EL (cell line): ENCODE measurements at regions not wholly inside any gene's neighbourhood (a gene's known extent, or its start where the extent isn't known, plus 50 kb on each side); places are given as distances from the start of the nearest gene placed in this dataset.
"Not testable (repeated sequence)": the region's sequence is repeated elsewhere in the genome, so short reads cannot be mapped to it uniquely, and the experiment has no call there.

ENCODE experiments used
- DNase-seq: peaks from one replicate; pipeline ENCODE4 v3.0.0-alpha.2; 2016

DNA sequence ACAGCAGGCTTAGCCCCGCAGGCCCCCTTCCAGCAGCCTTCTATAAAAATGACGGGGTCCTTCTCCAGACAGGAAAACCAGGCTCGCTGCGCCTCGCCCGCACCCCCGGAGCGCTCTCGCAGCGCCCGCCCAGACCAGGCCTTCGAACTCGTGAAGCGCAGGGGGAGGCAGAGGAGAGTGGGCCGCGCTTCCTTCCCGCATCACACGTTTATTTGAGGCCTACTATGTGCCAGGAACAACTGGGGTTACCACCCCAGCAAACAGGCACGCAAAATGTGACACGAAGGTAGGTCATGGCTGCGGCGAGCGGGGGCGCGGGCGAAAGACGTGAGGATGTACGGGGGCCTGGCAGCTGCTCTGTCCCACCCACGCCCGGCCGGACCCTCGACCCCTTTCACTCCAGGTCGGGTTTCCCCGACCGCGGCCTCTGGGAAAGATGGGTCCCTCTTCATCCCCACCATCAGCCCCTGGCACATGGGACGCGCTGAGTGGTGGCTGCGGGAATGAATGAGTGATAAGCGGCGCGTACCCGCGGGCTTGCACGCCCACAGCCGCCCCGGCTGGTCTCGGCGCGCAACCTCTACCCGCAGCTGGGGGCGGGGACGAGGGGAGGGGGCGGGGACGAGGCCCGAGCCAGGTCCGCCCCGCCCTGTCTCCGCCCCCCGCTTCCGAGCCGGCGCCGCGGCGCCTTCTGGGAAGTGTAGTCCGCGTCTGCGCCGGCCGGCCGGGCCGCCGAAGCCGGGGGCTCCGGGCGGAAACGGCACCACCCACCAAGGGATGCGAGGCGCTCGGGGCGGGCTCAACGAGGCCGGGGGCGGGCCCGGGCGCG lies 59.1 kb downstream of the ZNF467 start:
- peak; percentile 88 for DNase-seq

DNA sequence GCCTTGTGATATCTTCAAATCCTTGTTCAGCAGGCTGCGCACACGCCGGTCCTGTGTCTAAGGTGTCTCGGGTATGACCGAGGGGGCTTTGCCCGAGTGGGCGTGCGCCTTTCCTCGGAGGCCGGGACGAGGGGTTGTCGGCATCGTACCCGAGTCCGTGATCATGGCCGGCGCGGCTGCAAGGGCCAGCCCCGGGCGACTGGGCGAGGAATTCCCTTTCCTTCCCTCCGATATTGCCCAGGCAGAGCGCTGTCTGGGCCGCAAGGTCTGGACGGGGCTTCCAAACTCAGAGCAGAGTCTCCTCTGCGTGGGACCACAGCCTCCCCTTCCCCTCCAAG lies 59.7 kb downstream of the ZNF467 start:
- DNase-seq = no peak

DNA sequence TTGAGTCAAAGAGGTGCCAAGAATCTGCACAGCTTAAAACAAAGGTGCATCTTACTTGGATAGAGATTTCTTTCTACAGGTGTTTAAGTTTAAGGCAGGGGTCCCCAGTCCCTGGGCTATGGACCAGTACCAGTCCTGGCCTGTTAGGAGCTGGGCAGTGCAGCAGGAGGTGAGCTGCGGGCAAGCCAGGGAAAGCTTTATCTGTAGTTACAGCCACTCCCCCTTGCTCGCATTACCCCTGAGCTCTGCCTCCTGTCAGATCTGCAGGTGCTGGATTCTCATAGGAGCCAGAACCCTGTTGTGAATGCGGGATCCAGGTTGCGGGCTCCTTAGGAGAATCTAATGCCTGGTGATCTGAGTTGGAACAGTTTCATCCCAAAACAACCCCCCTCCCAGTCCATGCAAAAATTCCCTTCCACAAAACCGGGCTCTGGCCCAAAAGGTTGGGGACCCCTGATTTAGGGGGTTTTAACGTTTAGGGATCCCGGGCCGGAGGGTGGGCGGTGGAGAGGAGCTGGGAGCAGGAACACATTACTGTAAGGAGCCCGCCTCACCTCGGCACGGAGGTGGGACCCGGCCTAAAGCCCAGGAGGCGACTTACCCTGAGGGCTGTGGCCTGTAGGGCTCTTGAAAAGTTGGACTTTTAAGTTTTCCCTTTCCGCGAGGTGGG lies 60.2 kb downstream of the ZNF467 start:
- DNase-seq = no peak

DNA sequence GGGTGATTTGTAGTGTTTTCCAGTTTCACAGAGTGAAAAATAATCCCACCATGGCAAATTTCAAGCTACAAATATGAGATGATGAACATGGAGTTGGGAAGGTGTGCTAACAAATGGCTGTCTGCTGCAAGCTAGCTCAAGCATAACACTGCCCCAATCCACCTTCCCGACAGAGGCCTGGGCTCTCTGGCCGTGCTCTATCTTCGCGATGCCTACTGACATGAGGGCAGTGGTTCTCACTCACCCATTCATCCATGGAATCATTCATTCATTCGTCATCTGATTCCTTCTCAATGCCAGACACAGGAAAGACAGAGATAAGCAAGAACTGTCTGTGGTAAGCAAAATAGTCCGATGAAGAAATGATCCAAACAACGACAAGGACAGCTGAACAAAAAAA lies 65.4 kb downstream of the ZNF467 start:
- DNase-seq = no peak

DNA sequence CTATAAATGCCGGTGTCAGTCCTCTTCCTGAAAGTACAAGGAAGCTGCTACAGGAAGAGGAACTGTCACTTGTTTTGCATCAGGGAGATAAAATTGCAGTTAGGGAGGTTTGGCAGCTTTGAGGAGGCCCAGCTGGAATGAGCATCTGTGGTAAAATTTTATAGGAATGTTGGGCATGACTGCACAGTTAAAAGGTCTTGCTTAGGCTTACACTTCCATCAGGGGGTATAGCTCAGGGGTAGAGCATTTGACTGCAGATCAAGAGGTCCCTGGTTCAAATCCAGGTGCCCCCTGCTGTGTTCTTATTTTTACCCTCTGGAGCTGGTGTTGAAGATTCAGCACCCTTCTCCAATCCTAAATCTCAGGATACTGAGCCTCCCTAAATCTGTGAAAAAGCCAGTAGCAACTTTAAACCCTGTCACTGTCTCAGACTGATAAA lies 65.9 kb downstream of the ZNF467 start:
- peak; percentile 41 for DNase-seq

DNA sequence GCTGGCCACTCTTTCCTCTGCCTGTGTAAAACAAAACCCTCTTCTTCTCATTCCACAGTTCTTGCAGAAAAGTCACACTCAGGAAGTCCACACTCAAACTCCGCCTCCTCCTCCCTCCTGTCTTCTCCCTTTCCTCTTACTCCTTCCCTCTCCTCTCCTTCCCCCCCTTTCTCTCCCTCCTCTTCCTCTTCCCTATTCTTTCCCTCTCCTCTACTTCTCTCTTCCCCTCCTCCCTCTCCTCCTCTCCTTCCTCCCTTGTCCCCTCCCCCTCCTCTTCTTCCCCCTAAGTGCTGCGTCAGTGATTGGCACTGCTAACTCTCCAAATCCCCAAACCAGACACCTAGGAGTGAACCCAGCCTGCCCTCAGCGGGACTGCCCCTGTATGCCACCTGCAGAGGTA lies 67.0 kb downstream of the ZNF467 start:
- no peak for DNase-seq

DNA sequence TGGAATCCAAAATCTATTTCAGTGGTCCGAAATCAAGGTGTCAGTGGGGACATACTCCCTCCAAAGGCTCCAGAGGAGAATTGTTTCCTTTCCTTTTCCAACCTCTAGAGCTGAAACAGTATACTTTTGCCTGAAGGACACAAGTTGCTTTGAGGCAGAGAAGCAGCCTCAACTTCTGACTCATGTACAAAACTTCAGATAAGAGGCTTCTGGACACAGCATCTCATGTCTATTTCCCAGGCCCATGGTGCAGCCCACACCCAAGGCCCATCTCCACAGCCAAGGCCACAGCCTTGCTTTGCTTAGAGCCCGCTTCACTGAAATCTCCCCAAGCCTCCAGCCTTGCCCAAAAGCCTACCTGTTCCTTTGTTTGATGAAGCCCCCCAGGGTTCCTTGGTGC lies 68.9 kb downstream of the ZNF467 start:
- peak; percentile 22 for DNase-seq

DNA sequence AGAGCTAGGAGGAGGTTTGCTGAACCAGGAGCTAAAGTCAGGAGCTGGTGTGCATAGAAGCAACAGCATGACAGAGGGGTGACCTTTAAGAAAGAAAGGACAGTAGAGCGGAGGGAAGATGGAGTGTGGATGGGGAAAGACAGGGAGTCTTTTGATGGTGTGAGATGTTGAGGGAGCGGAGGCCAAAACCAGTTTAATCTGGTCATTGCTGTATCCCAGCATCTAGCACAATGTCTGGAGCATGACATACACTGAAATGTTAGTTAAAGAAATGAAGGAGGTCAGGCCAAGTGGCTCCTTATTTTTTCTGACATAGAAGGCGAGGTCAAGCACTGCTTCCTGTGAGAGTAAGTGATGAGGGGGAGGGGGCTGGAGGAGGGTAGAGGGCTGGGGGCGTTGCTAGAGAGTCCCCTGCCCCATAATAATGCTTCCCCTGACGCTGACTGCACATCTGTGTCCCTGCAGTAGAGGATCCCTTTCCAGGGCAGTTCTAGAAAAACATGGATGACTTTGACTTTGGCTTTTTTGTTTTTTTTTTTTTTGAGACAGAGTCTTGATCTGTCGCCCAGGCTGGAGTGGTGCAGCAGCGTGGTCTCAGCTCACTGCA lies 70.2 kb downstream of the ZNF467 start:
- DNase-seq = no peak

DNA sequence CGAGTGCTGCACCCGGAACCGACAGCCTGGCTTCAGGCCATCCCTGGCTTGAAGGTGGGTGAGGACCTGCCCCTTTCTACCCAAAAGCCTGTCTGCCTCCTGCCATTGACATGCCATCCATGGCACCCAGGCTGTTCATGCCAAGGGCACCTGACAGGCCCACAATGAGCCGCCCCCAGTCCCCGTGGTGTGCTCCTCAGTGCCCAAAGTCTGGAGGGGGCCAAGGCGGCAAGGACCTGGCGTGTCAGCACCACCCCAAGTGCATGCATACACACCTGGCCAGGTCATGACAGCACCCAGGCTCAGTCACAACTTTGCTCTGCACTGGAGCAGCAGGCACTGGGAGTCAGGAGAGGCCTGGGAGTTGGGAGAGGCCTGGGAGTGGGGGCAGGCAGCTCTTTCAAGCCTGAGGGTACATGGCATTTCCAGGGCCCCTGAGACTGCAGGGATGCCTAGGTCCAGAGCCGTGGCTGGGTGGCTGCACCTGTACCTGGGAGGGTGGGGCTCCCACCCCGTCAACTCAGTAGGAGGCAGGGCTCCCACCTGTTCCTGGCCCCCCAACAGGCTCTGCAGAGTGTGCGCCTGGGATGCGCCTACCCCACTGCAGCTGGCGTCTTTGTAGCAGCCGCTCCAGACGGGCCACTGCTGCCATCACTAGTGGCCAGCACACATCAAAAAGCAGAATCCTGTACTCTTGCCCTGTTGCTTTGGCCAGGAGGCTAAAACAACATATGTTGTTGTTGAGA lies 71.7 kb downstream of the ZNF467 start:
- no peak for DNase-seq

DNA sequence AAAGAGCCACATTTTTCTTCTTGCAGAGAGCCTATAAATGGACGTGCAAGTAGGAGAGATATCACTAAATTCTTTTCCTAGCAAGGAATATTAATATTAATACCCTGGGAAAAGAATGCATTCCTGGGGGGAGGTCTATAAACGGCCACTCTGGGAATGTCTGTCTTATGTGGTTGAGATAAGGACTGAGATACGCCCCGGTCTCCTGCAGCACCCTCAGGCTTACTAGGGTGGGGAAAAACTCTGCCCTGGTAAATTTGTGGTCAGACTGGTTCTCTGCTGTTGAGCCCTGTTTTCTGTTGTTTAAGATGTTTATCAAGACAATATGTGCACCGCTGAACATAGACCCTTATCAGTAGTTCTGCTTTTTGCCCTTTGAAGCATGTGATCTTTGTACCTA lies 75.6 kb downstream of the ZNF467 start:
- DNase-seq = not testable (repeated sequence)

DNA sequence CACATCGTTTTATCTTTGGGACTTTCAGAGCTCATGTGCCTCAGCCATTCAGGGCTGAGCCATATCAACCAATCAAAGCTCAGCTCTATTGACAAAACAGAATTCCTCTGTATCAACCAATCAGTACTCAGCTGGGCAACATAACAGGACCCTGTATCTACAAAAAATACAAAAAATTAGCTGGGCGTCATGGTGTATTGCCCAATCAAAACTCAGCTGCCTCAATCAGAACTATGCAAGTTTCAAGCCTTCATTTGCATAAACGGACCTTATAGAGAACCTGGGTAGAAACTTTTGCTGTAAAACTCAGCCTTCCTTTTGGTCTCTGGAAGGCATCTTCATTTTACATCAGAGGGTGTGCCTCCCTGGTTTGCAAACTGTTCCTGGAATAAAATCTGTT lies 77.1 kb downstream of the ZNF467 start:
- DNase-seq = no peak

DNA sequence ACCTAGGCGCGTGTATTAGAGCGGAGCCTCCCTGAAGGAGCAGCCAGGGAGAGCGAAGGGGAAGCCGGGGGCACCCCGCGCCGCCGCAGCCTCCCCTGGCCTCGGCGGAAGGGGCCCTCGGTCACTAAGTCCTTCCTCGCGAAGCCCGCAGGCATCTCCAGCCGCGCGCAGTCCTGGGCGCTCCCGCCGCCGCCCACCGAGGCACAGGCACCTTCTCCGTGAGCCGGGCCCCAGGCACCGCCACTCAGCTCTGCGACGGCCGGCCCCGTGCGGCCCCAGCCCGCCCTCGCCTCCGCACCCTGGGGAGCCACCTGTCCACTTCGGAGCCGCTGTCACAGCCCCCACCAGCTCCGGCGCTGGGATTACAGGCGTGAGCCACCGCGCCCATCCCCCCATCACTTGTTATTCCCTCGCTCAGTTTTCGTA lies 80.8 kb downstream of the ZNF467 start:
- DNase-seq = no peak

DNA sequence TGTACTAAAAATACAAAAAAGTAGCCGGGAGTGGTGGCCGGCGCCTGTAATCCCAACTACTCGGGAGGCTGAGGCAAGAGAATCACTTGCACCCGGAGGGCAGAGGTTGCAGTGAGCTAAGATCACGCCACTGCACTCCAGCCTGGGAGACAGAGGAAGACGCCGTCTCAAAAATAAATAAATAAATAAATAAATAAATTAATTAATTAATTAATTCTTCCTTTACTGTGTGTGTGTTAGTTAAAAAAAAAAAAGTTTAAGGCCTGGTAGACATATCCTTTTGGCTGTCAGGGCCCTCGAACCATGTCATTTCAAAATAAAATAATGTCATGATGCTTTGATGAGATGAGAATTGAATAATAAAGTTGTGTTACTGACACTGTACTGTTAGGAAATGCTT lies 81.3 kb downstream of the ZNF467 start:
- no peak for DNase-seq

DNA sequence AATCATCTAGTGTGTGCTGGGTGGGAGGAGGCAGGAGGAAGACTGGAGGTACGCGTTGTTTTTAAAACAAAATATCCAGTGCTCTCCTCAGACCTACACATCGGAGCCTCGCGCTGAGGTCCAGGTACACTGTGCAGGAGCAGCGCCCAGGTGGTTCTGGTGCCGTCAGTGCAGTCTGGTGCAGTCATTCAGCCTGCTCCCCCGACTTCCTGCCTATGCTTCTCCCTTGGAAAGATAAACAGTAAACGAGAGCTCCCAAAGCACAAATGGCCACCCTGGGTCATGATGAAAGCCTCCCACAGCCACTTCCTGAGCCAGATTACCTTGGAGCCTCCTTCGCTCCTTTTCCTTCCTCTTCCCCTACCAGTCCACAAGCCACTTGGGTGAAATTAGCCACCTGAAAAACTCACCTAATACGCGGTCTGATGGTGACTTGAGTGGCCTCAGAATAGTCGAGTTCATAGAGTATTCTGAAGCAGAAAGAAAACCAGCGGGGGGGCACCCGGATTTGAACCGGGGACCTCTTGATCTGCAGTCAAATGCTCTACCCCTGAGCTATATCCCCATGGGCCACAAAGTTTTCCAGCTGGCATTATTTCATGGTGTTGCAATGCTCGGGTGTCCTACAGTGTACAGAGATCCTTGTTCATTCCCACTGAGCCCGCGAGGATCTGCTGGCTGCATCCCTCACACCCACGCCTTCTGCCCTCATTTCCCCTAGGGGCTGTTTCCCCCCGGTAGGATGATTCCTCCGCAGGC lies 82.5 kb downstream of the ZNF467 start:
- peak; percentile 76 for DNase-seq

DNA sequence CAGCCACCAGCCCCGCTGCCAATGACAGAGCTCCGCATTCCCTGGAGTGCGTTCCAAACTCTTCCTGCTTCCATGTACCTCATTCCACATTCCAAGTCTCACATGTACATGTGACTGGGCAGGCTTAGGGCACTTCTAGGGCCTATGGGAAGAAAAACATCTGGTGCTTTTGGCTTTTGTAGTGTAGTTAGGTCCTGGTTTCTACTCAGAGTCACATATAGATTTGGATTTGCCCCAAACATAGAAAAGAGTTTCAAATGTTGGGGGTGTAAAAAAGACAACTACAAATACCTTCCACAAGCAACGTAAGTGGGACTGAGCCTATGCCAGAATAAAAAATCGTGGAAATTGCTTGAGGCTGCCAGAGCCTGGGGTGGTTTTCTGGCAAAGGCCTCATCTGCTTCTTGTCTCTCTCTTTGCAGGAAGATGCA lies 84.1 kb downstream of the ZNF467 start:
- no peak for DNase-seq

DNA sequence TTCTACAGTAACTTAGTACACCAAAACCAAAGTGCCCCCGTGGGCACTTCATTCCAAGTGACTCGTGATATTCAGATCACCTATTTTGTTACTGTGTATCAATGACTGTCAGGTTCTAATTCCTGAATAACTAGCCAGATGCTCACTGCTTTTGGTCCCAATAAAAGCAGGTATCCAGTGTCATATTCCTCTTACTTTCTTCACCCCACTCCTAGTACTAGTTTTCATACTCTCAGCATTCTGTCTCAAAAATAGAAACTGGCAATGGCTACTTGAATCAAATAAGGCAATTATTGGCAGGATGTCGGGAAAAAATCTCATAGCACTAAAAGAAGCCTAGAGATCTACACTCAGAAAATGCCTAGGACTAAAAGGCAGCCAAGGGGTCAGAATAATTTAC lies 84.6 kb downstream of the ZNF467 start:
- DNase-seq = no peak

DNA sequence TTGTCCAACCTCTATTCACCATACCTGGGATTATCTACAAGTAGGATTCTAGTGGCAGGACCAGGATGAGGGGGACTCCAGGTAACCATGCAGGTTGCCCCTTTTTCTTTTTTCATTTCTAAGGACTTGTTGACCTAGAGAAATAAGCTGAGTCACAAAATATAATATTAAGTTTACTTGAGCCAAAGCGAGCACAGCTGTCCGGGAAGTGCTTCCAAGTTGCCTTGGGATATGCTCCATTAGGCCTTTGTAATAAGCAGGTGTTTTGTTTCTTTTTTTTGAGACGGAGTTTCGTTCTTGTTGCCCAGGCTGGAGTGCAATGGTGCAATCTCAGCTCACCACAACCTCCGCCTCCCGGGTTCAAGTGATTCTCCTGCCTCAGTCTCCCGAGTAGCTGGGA lies 85.6 kb downstream of the ZNF467 start:
- not testable (repeated sequence) for DNase-seq

DNA sequence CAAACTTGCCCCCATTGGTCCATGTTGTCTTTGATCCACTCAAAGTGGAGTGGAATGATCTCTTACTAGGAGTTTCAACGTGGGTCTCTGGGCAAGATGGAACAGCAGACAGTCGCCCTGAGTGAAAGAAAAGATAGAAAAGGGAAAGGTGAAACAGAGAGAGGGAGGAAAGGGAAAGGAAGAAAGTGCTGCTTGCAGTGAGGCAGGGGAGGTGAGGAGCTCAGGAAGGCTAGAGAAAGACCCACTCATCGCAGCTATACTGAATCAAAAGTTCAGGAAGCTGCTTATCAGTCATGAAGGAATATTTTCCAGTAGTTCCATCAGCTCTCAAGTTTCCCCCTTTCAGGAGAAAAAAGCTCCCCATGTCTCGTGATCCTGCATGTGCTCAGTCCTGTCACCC lies 86.9 kb downstream of the ZNF467 start:
- DNase-seq = no peak

DNA sequence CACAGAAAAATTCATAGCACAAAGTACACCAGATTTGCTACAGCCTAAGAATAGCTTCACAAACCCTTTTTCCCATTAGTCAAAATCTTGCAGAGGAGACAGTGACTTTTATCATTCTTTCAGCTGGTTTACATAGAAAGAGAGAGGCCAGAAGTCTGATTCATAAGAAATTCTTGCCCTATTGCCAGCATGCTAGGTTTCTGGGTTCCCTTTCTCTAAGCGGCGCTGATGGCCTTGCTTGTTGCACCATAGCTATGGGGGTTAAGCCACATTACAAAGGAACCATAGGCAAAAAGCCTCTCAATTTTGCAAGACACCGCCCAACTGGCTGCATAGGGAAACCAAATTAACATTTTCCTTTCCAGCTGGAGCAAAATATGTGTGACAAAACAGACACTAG lies 87.4 kb downstream of the ZNF467 start:
- DNase-seq = peak; percentile 73

DNA sequence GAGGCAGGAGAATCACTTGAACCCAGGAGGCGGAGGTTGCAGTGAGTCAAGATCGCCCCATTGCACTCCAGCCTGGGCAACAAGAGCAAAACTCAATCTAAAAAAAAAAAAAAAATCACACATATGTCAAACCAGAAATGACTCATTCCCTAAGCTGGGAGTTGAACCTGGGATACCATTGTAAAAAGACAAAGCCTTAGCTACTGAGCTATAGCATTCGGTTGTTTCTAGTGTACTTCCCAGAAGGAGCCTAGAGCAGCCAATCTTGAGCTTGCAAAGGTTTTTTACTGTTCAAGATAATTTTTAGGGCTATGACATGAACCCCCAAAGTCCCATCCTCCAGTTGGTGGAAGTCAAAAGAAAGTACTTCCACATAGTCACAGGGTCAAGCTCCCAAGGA lies 87.9 kb downstream of the ZNF467 start:
- peak; percentile 45 for DNase-seq

DNA sequence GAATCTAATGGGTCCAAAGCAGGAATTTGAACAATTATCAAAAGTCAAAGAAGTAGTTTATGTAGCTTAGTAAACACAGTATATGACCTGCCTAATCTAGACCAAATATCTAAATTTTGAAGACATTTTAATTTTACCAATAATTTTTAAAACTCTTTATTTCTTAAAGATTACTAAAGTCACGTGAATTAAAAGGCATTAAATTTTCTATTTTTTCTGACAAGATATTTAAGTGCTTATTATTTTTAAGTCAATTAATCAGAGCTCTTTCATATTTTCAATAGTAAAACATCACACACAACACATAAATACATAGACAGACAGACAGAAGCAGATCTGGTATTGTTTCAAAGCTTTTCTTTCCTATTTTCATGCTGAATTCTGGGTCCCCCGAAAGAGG lies 89.5 kb downstream of the ZNF467 start:
- DNase-seq = no peak

DNA sequence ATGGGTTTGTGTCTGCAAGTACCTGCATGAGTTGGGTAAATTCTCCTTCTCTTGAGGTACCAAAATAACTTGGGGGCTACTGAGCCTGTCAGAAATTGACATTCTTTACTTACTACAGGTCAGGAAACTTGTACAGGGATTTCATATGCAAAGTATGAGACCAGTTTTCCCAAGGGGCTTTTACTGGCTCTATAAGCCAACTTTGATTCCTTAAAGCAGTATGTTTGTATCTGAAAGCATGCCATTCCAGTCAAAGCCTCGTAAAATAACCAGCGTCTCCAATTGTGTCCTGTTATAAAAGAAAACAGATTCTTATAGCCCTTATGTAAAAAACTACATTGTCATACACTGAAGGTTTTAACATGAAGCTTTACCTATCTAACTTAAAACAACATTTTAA lies 90.2 kb downstream of the ZNF467 start:
- DNase-seq = no peak

DNA sequence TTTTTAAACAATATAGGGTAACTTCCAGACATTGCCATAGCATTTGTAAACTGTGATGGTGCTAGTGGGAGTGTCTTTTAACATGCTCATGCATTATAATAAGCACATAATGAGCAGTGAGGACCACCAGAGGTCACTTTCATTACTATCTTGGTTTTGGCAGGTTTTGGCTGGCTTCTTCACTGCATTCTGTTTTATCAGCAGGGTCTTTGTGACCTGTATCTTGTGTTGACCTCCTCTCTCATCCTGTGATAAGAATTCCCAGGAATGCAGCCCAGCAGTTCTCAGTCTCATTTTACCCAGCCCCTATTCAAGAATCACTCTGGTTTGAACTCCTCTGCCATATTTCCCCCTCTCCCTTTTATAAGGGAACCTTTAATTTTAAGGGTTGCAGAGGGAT lies 91.3 kb downstream of the ZNF467 start:
- DNase-seq = no peak
